ENCODE measurements at regions not wholly inside any gene's neighbourhood (a gene's known extent, or its start where the extent isn't known, plus 50 kb on each side); places are given as distances from the start of the nearest gene placed in this dataset.

DNA sequence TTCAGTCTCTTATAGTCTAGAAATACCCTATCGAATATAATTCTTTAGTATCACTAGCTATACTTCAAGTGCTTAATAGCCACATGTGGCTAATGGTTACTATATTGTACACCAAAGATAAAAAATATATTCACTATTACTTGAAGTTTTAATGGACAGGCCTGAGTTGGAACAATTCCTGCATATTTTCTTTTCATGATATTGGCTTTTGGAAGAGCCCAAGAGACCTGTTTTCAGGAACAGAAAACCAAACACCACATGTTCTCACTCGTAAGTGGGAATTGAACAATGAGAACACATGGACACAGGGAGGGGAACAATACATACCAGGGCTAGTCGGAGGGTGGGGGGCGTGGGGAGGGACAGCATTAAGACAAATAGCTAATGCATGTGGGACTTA, 334.4 kb upstream of the TRIB2 start:
- TF ChIP-seq POLR2AphosphoS5 (IDR thresholded peaks at IDR 0.05; ENCODE audit: insufficient read depth in 1 of 2, low read depth in 1 of 2): no peak
- TF ChIP-seq, protein P1, sequence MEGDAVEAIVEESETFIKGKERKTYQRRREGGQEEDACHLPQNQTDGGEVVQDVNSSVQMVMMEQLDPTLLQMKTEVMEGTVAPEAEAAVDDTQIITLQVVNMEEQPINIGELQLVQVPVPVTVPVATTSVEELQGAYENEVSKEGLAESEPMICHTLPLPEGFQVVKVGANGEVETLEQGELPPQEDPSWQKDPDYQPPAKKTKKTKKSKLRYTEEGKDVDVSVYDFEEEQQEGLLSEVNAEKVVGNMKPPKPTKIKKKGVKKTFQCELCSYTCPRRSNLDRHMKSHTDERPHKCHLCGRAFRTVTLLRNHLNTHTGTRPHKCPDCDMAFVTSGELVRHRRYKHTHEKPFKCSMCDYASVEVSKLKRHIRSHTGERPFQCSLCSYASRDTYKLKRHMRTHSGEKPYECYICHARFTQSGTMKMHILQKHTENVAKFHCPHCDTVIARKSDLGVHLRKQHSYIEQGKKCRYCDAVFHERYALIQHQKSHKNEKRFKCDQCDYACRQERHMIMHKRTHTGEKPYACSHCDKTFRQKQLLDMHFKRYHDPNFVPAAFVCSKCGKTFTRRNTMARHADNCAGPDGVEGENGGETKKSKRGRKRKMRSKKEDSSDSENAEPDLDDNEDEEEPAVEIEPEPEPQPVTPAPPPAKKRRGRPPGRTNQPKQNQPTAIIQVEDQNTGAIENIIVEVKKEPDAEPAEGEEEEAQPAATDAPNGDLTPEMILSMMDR (IDR thresholded peaks at IDR 0.05): no peak
- TF ChIP-seq POLR2A (IDR thresholded peaks at IDR 0.05): no peak

DNA sequence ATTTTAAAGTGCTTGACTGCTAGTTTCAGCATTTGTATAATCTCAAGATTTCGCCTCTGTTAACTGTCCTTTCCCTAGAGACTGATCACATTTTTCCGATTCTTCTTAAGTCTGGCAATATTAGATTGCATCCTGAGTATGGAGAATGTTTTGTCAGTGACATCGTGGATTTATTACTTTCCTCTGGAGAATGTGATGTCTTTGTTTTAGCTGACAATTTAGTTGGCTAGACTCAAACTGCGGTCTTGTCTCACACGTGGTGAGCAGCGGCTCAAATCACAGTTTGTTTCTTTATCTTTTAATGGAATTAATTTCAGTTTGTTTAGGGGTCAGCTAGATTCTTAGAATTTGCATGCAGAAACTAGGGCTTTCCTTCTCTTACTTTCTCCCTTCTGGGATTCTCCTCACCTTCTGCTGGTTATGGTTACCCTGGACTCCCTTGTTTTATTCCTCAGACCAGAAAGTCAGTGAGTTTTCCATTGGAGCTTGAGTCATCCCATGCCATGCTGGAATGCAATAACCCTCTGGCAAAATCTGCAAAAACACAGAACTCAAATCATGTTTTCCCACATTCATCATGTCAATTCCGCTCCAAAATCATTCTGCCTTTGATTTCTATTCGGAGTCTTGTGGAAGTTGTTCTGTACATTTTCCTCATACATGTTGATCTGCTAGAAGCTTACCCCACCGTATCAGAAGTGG, 327.2 kb upstream of the TRIB2 start:
- H3K4me3 ChIP-seq: no peak overlapping the region
- no peaks in the 10 kb centered on the region for H3K4me1 ChIP-seq
- H3K27ac ChIP-seq: no peak overlapping the region
- TF ChIP-seq, protein P1 (IDR thresholded peaks at IDR 0.05): no peak
- intact Hi-C loops (cut with DNase I): no loop called here
- no peaks in the 10 kb centered on the region for H3K27me3 ChIP-seq
- H3K9me3 ChIP-seq: no peaks in the 10 kb centered on the region
- no peak for DNase-seq (ENCODE audit: extremely low spot score in 2 of 2)
- H3K36me3 ChIP-seq: no peaks in the 10 kb centered on the region

More for the DNA sequence above, 334.4 kb upstream of the TRIB2 start:
- Histone ChIP-seq H3K4me3 (no peak overlapping the region), H3K9me3 (no peaks in the 10 kb centered on the region), H3K36me3 (no peaks in the 10 kb centered on the region), H3K27ac (no peak overlapping the region), H3K4me1 (no peaks in the 10 kb centered on the region), H3K27me3 (no peaks in the 10 kb centered on the region)
- no peak for DNase-seq (ENCODE audit: extremely low spot score in 2 of 2)
- intact Hi-C loops (cut with DNase I): no loop called here

DNA sequence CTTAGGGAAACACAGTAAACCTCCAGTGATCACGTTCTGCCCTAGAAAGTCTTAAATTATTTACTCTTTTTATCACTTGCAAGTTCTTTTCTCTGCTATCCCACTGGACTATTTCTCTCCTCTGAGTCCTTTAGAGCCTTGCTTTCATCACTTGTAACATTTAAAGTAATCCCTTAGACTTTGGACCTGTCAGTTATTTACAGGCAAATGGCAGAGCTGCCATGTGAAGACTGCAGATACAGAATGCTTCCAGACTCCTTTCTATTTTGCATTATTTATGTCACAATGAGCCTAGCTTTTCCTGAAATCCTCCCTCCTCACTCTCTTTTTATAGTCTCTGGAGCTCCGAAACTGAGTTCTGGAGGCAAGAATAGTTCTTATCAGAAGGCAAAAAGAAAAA, 325.6 kb upstream of the TRIB2 start:
- H3K4me3 ChIP-seq: no peak overlapping the region
- H3K36me3 ChIP-seq: no peaks in the 10 kb centered on the region
- H3K27me3 ChIP-seq: no peaks in the 10 kb centered on the region
- DNase-seq (ENCODE audit: extremely low spot score in 2 of 2): no peak
- H3K4me1 ChIP-seq: no peaks in the 10 kb centered on the region
- H3K9me3 ChIP-seq: no peaks in the 10 kb centered on the region
- TF ChIP-seq, protein P1 (IDR thresholded peaks at IDR 0.05): no peak
- TF ChIP-seq POLR2AphosphoS5 (IDR thresholded peaks at IDR 0.05; ENCODE audit: insufficient read depth in 1 of 2, low read depth in 1 of 2): no peak
- no peak for TF ChIP-seq POLR2A (IDR thresholded peaks at IDR 0.05)
- H3K27ac ChIP-seq: no peak overlapping the region
- intact Hi-C loops (cut with DNase I): no loop called here

DNA sequence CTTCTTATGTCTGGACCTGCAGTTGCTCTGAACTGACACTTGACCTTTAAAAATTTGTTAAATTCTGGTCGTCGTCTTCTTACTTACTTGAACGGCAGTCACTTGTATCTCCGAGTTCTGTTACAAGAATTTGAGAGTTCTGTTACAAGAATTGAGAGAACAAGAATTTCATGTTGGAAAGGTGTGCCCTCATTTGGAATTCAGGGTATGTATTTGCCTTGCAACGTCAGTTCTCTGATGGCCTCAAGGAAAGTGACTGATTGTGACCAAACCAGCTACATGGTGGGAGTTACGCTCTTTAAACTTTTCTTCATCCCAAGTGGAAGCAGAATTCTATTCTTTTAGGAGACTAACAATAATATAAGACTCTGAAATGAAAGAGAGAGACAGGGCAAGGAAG, 320.0 kb upstream of the TRIB2 start:
- Histone ChIP-seq H3K27me3 (no peaks in the 10 kb centered on the region), H3K9me3 (no peaks in the 10 kb centered on the region), H3K4me3 (no peak overlapping the region), H3K36me3 (no peaks in the 10 kb centered on the region), H3K4me1 (no peaks in the 10 kb centered on the region), H3K27ac (no peak overlapping the region)
- intact Hi-C loops (cut with DNase I): no loop called here
- no peak for DNase-seq (ENCODE audit: extremely low spot score in 2 of 2)
- TF ChIP-seq, protein P1 (IDR thresholded peaks at IDR 0.05): no peak
- TF ChIP-seq POLR2A (IDR thresholded peaks at IDR 0.05): no peak
- no peak for TF ChIP-seq POLR2AphosphoS5 (IDR thresholded peaks at IDR 0.05; ENCODE audit: insufficient read depth in 1 of 2, low read depth in 1 of 2)

DNA sequence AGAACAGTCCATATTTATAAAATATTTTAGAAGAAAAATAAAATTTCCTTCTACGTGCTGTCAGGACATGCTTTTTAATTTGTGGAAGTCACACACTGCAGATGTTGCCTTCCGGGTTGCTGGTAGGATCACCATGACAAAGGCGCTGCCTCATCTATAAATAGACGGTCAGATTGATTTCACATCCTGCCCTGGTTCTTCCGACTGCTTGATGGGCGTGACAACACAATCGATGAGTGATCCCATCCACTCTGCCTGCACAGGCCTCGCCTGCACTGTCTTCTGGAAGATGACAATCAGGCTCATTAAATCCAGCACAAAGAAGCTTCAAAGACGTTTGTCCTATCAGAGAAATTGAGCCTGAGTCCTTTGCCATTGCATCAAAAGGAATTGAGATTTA, 318.9 kb upstream of the TRIB2 start:
- H3K4me3 ChIP-seq: no peak overlapping the region
- intact Hi-C loops (cut with DNase I): no loop called here
- no peak overlapping the region for H3K27ac ChIP-seq
- no peaks in the 10 kb centered on the region for H3K4me1 ChIP-seq
- no peaks in the 10 kb centered on the region for H3K36me3 ChIP-seq
- H3K27me3 ChIP-seq: no peaks in the 10 kb centered on the region
- DNase-seq (ENCODE audit: extremely low spot score in 2 of 2): no peak
- TF ChIP-seq, protein P1 (IDR thresholded peaks at IDR 0.05): no peak
- TF ChIP-seq POLR2A (IDR thresholded peaks at IDR 0.05) (no peak), POLR2AphosphoS5 (IDR thresholded peaks at IDR 0.05; ENCODE audit: insufficient read depth in 1 of 2, low read depth in 1 of 2) (no peak)
- H3K9me3 ChIP-seq: no peaks in the 10 kb centered on the region
